Astrocyte of the spinal cord (primary cell): ENCODE measurements at regions not wholly inside any gene's neighbourhood (a gene's known extent, or its start where the extent isn't known, plus 50 kb on each side); places are given as distances from the start of the nearest gene placed in this dataset.

Experiments
- DNase-seq: peaks from one replicate; pipeline ENCODE4 v3.0.0; 2011; ENCODE audit warnings: low read depth, low spot score
- H3K4me3 ChIP-seq: 2 replicates; pipeline ENCODE4 v1.5.1; 2011; ENCODE audit warnings: low read depth, mild to moderate bottlenecking, low read length, moderate library complexity
- in situ Hi-C: cut with HindIII; loops from 2 replicates; pipeline ENCODE4 v1.10.0; 2017; ENCODE audit warnings: low sequenced_read_pairs
- TF ChIP-seq, protein P1 (sequence below): IDR thresholded peaks from 2 replicates; pipeline ENCODE4 v1.5.1; 2012; ENCODE audit warnings: low read depth, mild to moderate bottlenecking, low read length, inconsistent platforms

DNA sequence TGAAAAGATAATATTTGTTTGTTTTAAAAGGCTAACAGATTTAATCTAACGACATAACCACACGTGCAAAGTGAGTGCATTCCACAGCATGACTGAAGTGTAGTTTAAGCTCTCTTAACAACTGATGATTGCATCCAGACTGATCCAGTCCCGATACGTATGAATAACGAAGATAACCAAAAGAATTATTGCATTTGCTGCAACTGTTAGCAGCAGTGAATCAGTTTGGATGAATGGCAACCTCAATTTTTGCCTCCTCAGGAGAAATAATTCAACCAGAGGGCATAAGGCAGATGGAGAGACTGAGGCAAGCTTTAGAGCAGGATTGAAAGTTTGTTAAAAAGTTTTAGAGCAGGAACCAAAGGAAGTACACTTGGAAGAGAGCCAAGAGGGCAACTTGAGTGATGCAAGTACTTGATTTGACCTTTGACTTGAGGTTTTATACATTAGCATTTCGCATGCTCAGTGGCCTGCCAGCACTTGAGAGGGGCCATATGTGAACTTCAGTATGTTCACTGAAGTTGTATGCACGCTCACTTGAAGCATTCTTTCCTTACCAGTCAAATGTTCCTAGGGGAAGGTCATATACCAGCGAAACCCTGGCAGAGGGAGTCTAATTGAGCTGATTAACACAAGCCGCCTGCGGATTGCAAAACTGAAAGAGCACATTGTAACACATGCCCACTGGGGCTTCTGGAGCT is 835.0 kb upstream of the PCDH20 start:
- DNase-seq, result peak; percentile 6
- no peak overlapping the region for H3K4me3 ChIP-seq
- TF ChIP-seq, protein P1, sequence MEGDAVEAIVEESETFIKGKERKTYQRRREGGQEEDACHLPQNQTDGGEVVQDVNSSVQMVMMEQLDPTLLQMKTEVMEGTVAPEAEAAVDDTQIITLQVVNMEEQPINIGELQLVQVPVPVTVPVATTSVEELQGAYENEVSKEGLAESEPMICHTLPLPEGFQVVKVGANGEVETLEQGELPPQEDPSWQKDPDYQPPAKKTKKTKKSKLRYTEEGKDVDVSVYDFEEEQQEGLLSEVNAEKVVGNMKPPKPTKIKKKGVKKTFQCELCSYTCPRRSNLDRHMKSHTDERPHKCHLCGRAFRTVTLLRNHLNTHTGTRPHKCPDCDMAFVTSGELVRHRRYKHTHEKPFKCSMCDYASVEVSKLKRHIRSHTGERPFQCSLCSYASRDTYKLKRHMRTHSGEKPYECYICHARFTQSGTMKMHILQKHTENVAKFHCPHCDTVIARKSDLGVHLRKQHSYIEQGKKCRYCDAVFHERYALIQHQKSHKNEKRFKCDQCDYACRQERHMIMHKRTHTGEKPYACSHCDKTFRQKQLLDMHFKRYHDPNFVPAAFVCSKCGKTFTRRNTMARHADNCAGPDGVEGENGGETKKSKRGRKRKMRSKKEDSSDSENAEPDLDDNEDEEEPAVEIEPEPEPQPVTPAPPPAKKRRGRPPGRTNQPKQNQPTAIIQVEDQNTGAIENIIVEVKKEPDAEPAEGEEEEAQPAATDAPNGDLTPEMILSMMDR, result no peak
- in situ Hi-C loops, result no loop called here

DNA sequence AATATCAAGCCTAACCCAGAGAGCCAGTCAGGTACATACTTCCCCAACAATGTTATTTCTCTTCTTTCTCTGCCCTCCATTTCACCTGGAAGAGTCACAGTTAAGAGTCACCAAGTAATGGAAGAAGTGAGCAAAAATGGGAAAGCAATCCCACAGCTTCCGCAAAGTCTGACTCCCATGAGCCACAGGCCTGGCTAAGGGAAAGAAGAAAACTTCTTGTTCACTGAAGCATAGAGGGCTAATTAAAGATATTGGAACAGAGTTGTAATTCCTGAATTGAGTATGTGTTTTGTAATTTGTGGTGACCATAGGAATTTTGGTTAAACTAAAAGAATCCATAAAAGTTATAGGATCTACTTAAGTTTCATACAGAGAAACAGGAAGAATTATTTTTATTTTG is 830.9 kb upstream of the PCDH20 start:
- TF ChIP-seq, protein P1, result no peak
- in situ Hi-C loops, result no loop called here
- H3K4me3 ChIP-seq, result no peak overlapping the region
- DNase-seq, result peak; percentile 54

DNA sequence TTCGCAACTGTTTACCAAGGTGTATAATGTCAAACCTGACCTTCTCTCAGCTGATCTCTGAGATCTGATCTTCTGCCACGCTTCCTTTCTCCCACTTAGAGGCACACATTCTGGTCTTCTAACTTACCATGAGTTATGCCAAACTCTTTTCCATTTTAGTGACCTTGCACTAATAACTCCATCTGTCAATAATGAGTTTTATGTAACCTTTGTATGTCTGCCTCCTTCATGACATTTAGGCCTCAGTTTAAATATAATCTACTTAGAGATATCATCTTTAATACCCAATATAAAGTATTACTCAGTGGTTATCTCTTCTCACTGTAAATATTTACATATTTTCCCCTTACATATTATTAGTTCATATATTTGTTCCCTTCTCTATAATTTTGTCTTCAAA is 827.5 kb upstream of the PCDH20 start:
- TF ChIP-seq, protein P1, result no peak
- no peak overlapping the region for H3K4me3 ChIP-seq
- no peak for DNase-seq
- in situ Hi-C loops, result no loop called here

DNA sequence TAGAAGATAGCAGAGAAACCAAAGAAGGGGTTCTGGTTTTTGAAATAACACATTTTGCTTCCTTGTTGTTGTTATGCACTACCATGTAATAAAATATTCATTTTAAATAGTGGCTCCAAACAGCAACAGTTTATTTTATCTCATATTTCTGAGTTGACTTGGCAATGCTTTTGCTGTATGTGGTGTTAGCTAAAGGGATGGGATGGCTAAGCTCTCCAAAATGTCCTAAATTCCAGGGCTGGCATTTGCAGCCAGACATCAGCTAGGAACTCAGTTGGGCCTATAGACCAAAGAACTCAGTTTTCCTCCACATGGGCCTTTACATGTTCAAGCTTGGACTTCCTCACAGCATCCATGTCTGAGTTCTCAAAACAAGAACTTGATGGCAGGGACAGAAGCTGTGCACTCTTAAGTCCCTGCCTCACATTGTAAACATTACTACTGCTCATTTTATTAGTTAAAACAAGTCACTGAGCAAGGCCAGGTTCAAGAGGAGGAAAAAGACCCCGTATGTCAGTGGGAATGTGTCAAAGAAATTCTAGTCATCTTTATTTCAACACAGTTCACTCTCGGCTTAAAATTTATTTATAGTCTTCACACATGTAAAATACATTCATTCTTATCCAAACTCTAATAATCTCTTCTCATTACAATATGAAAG is 819.3 kb upstream of the PCDH20 start:
- no peak overlapping the region for H3K4me3 ChIP-seq
- TF ChIP-seq, protein P1, result no peak
- DNase-seq, result no peak
- in situ Hi-C loops, result no loop called here

GRCh38 chr13:62210951-62211350 is 795.3 kb upstream of the PCDH20 start:
- DNase-seq, result no peak
- in situ Hi-C loops, result no loop called here
- no peak overlapping the region for H3K4me3 ChIP-seq
- TF ChIP-seq, protein P1, result no peak

GRCh38 chr13:62209529-62209928 is 793.9 kb upstream of the PCDH20 start:
- TF ChIP-seq, protein P1, result no peak
- in situ Hi-C loops, result no loop called here
- DNase-seq, result no peak
- no peak overlapping the region for H3K4me3 ChIP-seq
